Tongue (tissue), 1 donor: ENCODE measurements at regions not wholly inside any gene's neighbourhood (a gene's known extent, or its start where the extent isn't known, plus 50 kb on each side); places are given as distances from the start of the nearest gene placed in this dataset.
"Not testable (repeated sequence)": the region's sequence is repeated elsewhere in the genome, so short reads cannot be mapped to it uniquely, and the experiment has no call there.

Experiments used
- DNase-seq: peaks from one replicate; pipeline ENCODE4 v3.0.0-alpha.2; 2015

- DNase-seq = no peak
Observed at GRCh38 chr5:94102849-94103248, 361.4 kb upstream of the POU5F2 start.

GRCh38 chr5:94097384-94097783 lies 356.0 kb upstream of the POU5F2 start:
- DNase-seq = not testable (repeated sequence)

GRCh38 chr5:94094793-94095441 lies 353.5 kb upstream of the POU5F2 start:
- no peak for DNase-seq

- DNase-seq = no peak
Observed at GRCh38 chr5:94093300-94093699, 351.9 kb upstream of the POU5F2 start.

GRCh38 chr5:94086635-94087034 lies 345.2 kb upstream of the POU5F2 start:
- not testable (repeated sequence) for DNase-seq

- DNase-seq = no peak
Observed at GRCh38 chr5:94086194-94086593, 344.8 kb upstream of the POU5F2 start.

- no peak for DNase-seq
Observed at GRCh38 chr5:94082405-94082804, 341.0 kb upstream of the POU5F2 start.

GRCh38 chr5:94081088-94081487 lies 339.7 kb upstream of the POU5F2 start:
- no peak for DNase-seq

- DNase-seq = no peak
Observed at GRCh38 chr5:94080390-94080789, 339.0 kb upstream of the POU5F2 start.

GRCh38 chr5:94072116-94072515 lies 330.7 kb upstream of the POU5F2 start:
- no peak for DNase-seq

GRCh38 chr5:94066437-94067207 lies 325.2 kb upstream of the POU5F2 start:
- no peak for DNase-seq

GRCh38 chr5:94064025-94064424 lies 322.6 kb upstream of the POU5F2 start:
- no peak for DNase-seq

- no peak for DNase-seq
Observed at GRCh38 chr5:94057655-94058054, 316.3 kb upstream of the POU5F2 start.

GRCh38 chr5:94057217-94057616 lies 315.8 kb upstream of the POU5F2 start:
- no peak for DNase-seq

GRCh38 chr5:94049307-94049922 lies 308.0 kb upstream of the POU5F2 start:
- DNase-seq = not testable (repeated sequence)

- no peak for DNase-seq
Observed at GRCh38 chr5:94045839-94046782, 304.7 kb upstream of the POU5F2 start.

- DNase-seq = no peak
Observed at GRCh38 chr5:94043311-94043710, 301.9 kb upstream of the POU5F2 start.

- no peak for DNase-seq
Observed at GRCh38 chr5:94040591-94041148, 299.3 kb upstream of the POU5F2 start.

- no peak for DNase-seq
Observed at GRCh38 chr5:94039101-94039500, 297.7 kb upstream of the POU5F2 start.

- DNase-seq = no peak
Observed at GRCh38 chr5:94031631-94032030, 290.2 kb upstream of the POU5F2 start.

- peak; percentile 13 for DNase-seq
Observed at GRCh38 chr5:94028001-94028400, 286.6 kb upstream of the POU5F2 start.

GRCh38 chr5:94027145-94027544 lies 285.7 kb upstream of the POU5F2 start:
- DNase-seq = no peak
